PFSK-1 (cell line): ENCODE measurements at regions not wholly inside any gene's neighbourhood (a gene's known extent, or its start where the extent isn't known, plus 50 kb on each side); places are given as distances from the start of the nearest gene placed in this dataset.
A peak's percentile ranks its signal among the peaks of the same experiment; 100 is the strongest.

Source experiments
- FOXP2 ChIP-seq: optimal IDR thresholded peaks from 2 replicates; pipeline ENCODE3; 2011; ENCODE audit warnings: borderline replicate concordance, control low read depth, inconsistent platforms; ENCODE audit not compliant: insufficient read depth; ENCODE audit errors: extremely low read length, extremely low read depth
- POLR2AphosphoS5 ChIP-seq: IDR thresholded peaks from 2 replicates; pipeline ENCODE4 v1.6.1; 2012; ENCODE audit warnings: low read depth, mild to moderate bottlenecking, control low read depth, low read length, moderate library complexity
- REST ChIP-seq, 2 experiments: IDR thresholded peaks; 2 replicates each; pipeline versions ENCODE4 v1.6.1 to v1.8.0; 2011 to 2012; ENCODE audit warnings: low read depth in 2 of 2, low read length in 2 of 2, control low read depth in 1 of 2, inconsistent platforms in 1 of 2, mild to moderate bottlenecking in 1 of 2, moderate library complexity in 1 of 2; ENCODE audit not compliant: insufficient read depth in 1 of 2
- SIN3A ChIP-seq: IDR thresholded peaks from 2 replicates; pipeline ENCODE4 v1.6.1; 2012; ENCODE audit warnings: mild to moderate bottlenecking, low read length, moderate library complexity, borderline replicate concordance; ENCODE audit not compliant: insufficient read depth
- TAF1 ChIP-seq: IDR thresholded peaks from 2 replicates; pipeline ENCODE4 v1.6.1; 2012; ENCODE audit warnings: low read length, control low read depth, borderline replicate concordance; ENCODE audit not compliant: insufficient read depth

DNA sequence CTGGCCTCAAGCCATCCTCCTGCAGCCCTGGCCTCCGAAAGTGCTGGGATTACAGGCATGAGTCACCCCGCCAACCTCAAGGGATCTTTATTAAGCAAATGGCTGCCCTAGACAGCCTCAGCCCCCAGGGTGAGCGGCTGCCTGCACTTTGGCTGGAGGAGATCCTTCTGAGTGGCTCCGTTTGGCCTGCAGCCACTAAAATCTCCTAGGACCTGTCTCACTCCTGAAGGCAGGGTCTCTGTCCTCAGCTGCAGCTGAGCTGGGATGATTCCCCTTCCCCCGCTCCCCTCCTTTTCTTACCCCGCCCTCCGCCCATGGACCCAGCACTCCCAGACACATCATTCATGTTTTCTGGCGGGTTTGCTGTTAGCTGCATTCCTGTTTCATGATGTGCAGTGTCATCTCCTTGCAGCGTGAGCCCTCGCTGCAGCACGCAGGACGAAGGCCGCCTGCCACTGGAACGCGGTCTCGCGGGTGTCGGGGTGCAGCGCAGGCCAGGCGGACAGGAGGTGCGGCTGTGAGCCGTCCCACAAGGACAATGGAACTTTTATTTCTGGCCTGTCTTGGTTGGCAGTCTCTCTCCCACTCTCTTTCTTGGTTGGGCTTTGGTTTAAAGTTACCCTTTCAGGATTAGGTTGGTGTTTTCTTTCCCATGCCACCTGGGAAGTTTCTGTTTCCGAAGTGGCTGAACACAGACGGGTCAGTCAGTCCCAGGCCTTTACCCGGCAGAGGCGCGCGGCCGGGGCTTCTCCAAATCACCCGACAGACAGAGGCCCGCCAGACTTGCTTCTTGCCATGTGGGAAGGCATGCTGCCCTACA lies 137.1 kb downstream of the FOXD1 start:
- TF ChIP-seq SIN3A (0 out of 2 replicates have a peak, but pooled peaks have one; percentile 11), REST (IDR thresholded peaks at IDR 0.05; ENCODE audit: insufficient read depth in 1 of 2, low read depth in 2 of 2, low read length in 2 of 2) (0 out of 4 replicates have a peak, but pooled peaks of 1 of the 2 experiments have one; percentile 9), POLR2AphosphoS5 (peak; percentile 37; the same call in 1 of the 2 replicates), TAF1 (peak; percentile 33; the same call in 1 of the 2 replicates), FOXP2 (no peak)
